SU-DHL-6 (cell line): ENCODE measurements at regions not wholly inside any gene's neighbourhood (a gene's known extent, or its start where the extent isn't known, plus 50 kb on each side); places are given as distances from the start of the nearest gene placed in this dataset.

Experiments
- H2AFZ ChIP-seq: fragments of 200-600 bp; sonication (generic); 2 replicates; pipeline ENCODE4 v1.6.1; 2014; ENCODE audit warnings: low read depth, mild to moderate bottlenecking, moderate library complexity, mixed read lengths, antibody characterized with exemption, low read length; ENCODE audit not compliant: severe bottlenecking
- H3F3A ChIP-seq: fragments of 200-600 bp; shearing (Covaris generic); 2 replicates; pipeline ENCODE4 v1.6.0; 2016; ENCODE audit warnings: antibody characterized with exemption, mild to moderate bottlenecking; ENCODE audit not compliant: insufficient read depth
- H3K27ac ChIP-seq: fragments of 200-600 bp; sonication (generic); 2 replicates; pipeline ENCODE4 v1.5.1; 2016; ENCODE audit warnings: low read depth, mild to moderate bottlenecking, low read length, moderate library complexity, mixed read lengths
- H3K27me3 ChIP-seq: fragments of 200-600 bp; sonication (generic), shearing (Covaris generic); 2 replicates; pipeline ENCODE4 v1.6.0; 2014; ENCODE audit warnings: mild to moderate bottlenecking, low read length
- H3K36me3 ChIP-seq: fragments of 200-600 bp; sonication (generic); 2 replicates; pipeline ENCODE4 v1.6.1; 2014; ENCODE audit warnings: mild to moderate bottlenecking, low read length, mixed read lengths
- H3K4me2 ChIP-seq: fragments of 300-600, 200-600 bp; shearing (Covaris generic), sonication (generic); 2 replicates; pipeline ENCODE4 v1.6.0; 2014; ENCODE audit warnings: low read length, low read depth, mild to moderate bottlenecking; ENCODE audit not compliant: poor library complexity, severe bottlenecking
- H3K4me3 ChIP-seq: fragments of 200-600 bp; sonication (generic); 2 replicates; pipeline ENCODE4 v1.5.1; 2014; ENCODE audit warnings: antibody characterized with exemption, low read length, mild to moderate bottlenecking, mixed read lengths; ENCODE audit not compliant: insufficient read depth, poor library complexity, severe bottlenecking
- H3K79me2 ChIP-seq: fragments of 200-600 bp; sonication (generic); 2 replicates; pipeline ENCODE4 v1.6.1; 2014; ENCODE audit warnings: mild to moderate bottlenecking, low read length, moderate library complexity; ENCODE audit not compliant: insufficient read depth
- H3K9ac ChIP-seq: fragments of 200-600 bp; sonication (generic); 2 replicates; pipeline ENCODE4 v1.7.0; 2014; ENCODE audit warnings: mild to moderate bottlenecking, low read length
- H3K9me2 ChIP-seq: fragments of 200-600 bp; sonication (generic); replicated peaks from 2 replicates; pipeline ENCODE4 v1.6.1; 2014; ENCODE audit warnings: low read length; ENCODE audit not compliant: insufficient read depth
- H3K9me3 ChIP-seq: fragments of 200-600 bp; sonication (generic); 2 replicates; pipeline ENCODE4 v1.6.1; 2014; ENCODE audit warnings: low read length, mixed read lengths; ENCODE audit not compliant: insufficient read depth
- H4K20me1 ChIP-seq: fragments of 200-600 bp; sonication (generic); 2 replicates; pipeline ENCODE4 v1.6.1; 2014; ENCODE audit warnings: low read depth, mild to moderate bottlenecking, antibody characterized with exemption, low read length, moderate library complexity, mixed read lengths
- EZH2phosphoT487 ChIP-seq: fragments of 200-600 bp; sonication (generic), shearing (Covaris generic); conservative IDR thresholded peaks from 2 replicates; pipeline ENCODE4 v1.6.1; 2018; ENCODE audit warnings: mild to moderate bottlenecking, antibody characterized with exemption, low read length, moderate library complexity, mixed read lengths
- TF ChIP-seq, protein P1 (sequence below): fragments of 200-600 bp; sonication (generic); IDR thresholded peaks from one replicate; pipeline ENCODE4 v1.5.1; 2017; ENCODE audit warnings: antibody characterized with exemption, mild to moderate bottlenecking, low read length, moderate library complexity; ENCODE audit not compliant: insufficient read depth, poor library complexity, severe bottlenecking

DNA sequence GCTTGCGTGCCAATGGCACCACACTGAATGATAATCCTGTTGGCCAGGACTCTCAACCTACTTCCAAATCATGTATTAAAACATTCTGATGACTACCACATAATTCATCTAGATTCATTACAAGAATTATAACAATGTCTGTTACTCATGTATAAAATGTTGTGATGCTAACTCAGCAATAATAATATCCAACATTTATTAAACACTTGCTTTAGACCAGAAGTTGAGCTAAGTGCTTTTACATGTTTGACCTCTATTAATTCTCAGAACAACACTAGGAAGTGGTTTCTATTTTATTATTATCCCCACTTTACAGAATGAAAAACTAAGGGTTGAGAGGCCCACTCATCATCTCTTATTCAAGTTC lies 178.4 kb downstream of the LNPK start:
- no peak overlapping the region for H2AFZ ChIP-seq
- H3K36me3 ChIP-seq, result no peaks in the 10 kb centered on the region
- no peaks in the 10 kb centered on the region for H3K9me2 ChIP-seq
- H3K27ac ChIP-seq, result no peak overlapping the region
- no peaks in the 10 kb centered on the region for H3F3A ChIP-seq
- H3K27me3 ChIP-seq, result no peaks in the 10 kb centered on the region
- H3K4me2 ChIP-seq, result no peak overlapping the region
- H3K9ac ChIP-seq, result no peak overlapping the region
- no peaks in the 10 kb centered on the region for H4K20me1 ChIP-seq
- no peaks in the 10 kb centered on the region for H3K79me2 ChIP-seq
- H3K9me3 ChIP-seq, result no peaks in the 10 kb centered on the region
- no peak overlapping the region for H3K4me3 ChIP-seq
- TF ChIP-seq EZH2phosphoT487, result no peak
- TF ChIP-seq, protein P1, sequence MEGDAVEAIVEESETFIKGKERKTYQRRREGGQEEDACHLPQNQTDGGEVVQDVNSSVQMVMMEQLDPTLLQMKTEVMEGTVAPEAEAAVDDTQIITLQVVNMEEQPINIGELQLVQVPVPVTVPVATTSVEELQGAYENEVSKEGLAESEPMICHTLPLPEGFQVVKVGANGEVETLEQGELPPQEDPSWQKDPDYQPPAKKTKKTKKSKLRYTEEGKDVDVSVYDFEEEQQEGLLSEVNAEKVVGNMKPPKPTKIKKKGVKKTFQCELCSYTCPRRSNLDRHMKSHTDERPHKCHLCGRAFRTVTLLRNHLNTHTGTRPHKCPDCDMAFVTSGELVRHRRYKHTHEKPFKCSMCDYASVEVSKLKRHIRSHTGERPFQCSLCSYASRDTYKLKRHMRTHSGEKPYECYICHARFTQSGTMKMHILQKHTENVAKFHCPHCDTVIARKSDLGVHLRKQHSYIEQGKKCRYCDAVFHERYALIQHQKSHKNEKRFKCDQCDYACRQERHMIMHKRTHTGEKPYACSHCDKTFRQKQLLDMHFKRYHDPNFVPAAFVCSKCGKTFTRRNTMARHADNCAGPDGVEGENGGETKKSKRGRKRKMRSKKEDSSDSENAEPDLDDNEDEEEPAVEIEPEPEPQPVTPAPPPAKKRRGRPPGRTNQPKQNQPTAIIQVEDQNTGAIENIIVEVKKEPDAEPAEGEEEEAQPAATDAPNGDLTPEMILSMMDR, result no peak

DNA sequence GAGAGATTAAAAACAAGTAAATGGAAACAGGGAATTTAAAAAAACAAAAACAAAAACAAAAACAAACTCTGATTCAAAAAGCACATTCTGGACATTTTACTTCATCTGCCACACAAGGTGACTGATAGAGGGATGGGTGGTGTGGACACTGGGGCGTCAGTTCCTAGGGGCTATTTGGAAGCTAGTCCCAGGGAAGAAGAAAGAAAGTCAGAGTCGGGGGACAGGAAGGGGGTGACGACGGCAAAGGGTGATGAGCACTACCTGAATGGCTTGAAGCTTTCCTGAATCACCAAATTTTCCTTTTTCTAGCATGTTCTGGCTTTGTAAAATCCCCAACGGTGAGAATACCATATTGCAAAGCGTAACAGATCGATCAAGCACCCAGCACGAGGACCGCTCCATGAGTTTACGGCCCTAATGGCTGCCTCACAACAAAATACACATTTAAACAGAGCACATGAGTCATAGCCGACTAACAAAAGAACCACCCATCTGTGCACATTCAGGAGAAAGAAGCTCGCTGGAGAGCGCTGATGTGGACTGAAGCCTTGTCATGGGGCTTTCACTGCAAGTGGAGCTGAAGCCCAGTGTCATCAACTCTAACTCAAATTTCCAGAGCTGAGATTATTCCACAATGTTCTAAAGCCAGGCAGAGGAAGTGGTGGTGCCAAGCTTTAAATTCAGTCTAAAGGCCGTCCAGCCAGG lies 178.9 kb downstream of the LNPK start:
- Histone ChIP-seq H3K9ac (no peak overlapping the region), H3K4me2 (no peak overlapping the region), H3K27me3 (no peaks in the 10 kb centered on the region), H4K20me1 (no peaks in the 10 kb centered on the region), H3K4me3 (no peak overlapping the region), H3K9me3 (no peaks in the 10 kb centered on the region), H3K27ac (no peak overlapping the region), H3K79me2 (no peaks in the 10 kb centered on the region), H3K9me2 (no peaks in the 10 kb centered on the region), H3F3A (no peaks in the 10 kb centered on the region), H2AFZ (no peak overlapping the region), H3K36me3 (no peaks in the 10 kb centered on the region)
- no peak for TF ChIP-seq EZH2phosphoT487
- TF ChIP-seq, protein P1, result no peak

DNA sequence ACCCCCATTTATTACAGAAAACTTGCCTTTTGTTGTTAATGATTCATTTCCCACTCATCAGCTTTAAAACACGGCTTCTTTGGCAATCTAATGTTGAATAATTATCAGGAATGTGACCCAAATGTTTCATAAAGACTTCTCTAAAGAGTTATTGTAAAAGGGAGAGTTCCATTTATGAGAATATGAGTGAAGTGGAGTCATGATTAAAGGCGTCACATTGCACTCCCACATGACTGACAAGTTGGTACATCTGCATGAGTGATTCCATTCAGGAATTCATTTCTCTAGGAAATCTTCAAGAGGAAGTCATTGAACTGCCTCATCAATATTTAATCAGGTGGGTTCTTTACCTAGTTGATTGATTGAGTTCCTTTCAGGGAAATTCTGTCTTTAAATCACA lies 184.8 kb downstream of the LNPK start:
- Histone ChIP-seq H3K9me3 (no peaks in the 10 kb centered on the region), H3K9ac (no peak overlapping the region), H3K79me2 (no peaks in the 10 kb centered on the region), H3K9me2 (no peaks in the 10 kb centered on the region), H3K4me3 (no peak overlapping the region), H3K27me3 (no peaks in the 10 kb centered on the region), H3K36me3 (no peaks in the 10 kb centered on the region), H3K27ac (no peak overlapping the region), H3F3A (no peaks in the 10 kb centered on the region), H2AFZ (no peak overlapping the region), H4K20me1 (no peaks in the 10 kb centered on the region), H3K4me2 (no peak overlapping the region)
- TF ChIP-seq, protein P1, result no peak
- TF ChIP-seq EZH2phosphoT487, result no peak
